Subcutaneous abdominal adipose tissue (tissue), 5 donors: ENCODE measurements at regions not wholly inside any gene's neighbourhood (a gene's known extent, or its start where the extent isn't known, plus 50 kb on each side); places are given as distances from the start of the nearest gene placed in this dataset.

ENCODE experiments used
- H3K27ac ChIP-seq: one replicate; pipeline ENCODE4 v1.7.0; 2013; ENCODE audit warnings: low read depth, mild to moderate bottlenecking, inconsistent platforms, low read length, moderate library complexity
- H3K27me3 ChIP-seq, 5 donors: one replicate each; pipeline ENCODE4 v1.7.0; 2013; ENCODE audit warnings: low read length in 5 of 5, inconsistent platforms in 1 of 5; ENCODE audit not compliant: control insufficient read depth in 5 of 5, insufficient read depth in 4 of 5
- H3K36me3 ChIP-seq, 5 donors: one replicate each; pipeline ENCODE4 v1.7.0; 2013; ENCODE audit warnings: low read length in 5 of 5; ENCODE audit not compliant: control insufficient read depth in 5 of 5, insufficient read depth in 5 of 5
- H3K4me1 ChIP-seq, 5 donors: one replicate each; pipeline ENCODE4 v1.7.0; 2013; ENCODE audit warnings: low read length in 5 of 5, mild to moderate bottlenecking in 3 of 5, moderate library complexity in 1 of 5; ENCODE audit not compliant: control insufficient read depth in 5 of 5, insufficient read depth in 5 of 5
- H3K4me3 ChIP-seq, 5 donors: one replicate each; pipeline ENCODE4 v1.7.0; 2013; ENCODE audit warnings: low read length in 5 of 5, low read depth in 1 of 5
- H3K9ac ChIP-seq, 5 donors: one replicate each; pipeline ENCODE4 v1.7.0; 2013; ENCODE audit warnings: low read length in 5 of 5, mild to moderate bottlenecking in 4 of 5, moderate library complexity in 3 of 5
- H3K9me3 ChIP-seq, 5 donors: one replicate each; pipeline ENCODE4 v1.7.0; 2013; ENCODE audit warnings: low read length in 5 of 5; ENCODE audit not compliant: control insufficient read depth in 5 of 5
- donor health status: healthy.
- donor health status: healthy.
- donor health status: healthy.
- donor health status: healthy.
- donor health status: healthy.

DNA sequence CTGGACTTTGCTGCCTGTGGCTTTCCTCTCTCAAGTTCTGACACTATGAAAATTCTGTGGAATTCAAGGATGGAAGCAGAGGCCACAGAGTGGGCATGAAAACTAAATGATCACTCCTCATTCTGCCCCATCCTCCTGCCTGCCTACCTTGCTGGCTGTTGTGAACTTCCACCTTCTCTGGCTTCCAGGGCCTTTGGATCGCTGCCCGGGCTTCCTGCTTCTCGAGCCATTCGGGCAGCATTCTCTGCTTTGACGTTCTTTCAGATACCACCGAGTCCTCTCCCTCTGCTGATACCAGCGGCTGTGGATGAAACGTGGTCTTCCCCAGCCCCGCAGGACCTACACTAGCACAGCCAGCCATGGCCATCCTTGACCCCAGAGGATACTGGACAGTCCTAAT is 327.7 kb upstream of the SLC14A2 start:
- H3K36me3 ChIP-seq = no peaks in the 10 kb centered on the region
- H3K27me3 ChIP-seq = no peaks in the 10 kb centered on the region
- H3K4me3 ChIP-seq = no peak overlapping the region
- H3K9me3 ChIP-seq = no peaks in the 10 kb centered on the region
- no peak overlapping the region for H3K27ac ChIP-seq
- no peak overlapping the region for H3K9ac ChIP-seq
- H3K4me1 ChIP-seq = peaks cover 0 to 4% (median 0%) of the 10 kb centered on the region in 5 donors

DNA sequence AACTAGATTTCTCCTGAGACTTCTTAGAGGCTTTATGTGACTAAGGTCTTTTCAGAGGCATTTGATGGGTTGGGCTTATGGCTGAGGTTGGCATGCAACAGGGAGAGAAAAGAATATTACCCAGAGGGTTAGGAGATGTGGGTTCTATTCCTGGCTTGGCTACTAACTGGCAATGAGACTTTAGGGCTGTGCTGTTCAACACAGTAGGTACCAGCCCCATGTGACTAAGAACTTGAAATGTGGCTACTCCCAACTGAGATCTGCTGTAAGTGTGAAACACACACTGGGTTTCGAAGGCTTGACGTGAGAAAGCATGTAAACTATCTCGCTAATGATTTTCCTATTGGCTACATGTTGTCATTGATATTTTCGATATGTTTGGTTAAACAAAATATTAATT is 324.9 kb upstream of the SLC14A2 start:
- H3K9ac ChIP-seq = no peak overlapping the region
- H3K27ac ChIP-seq = no peak overlapping the region
- H3K4me1 ChIP-seq = peaks cover 0 to 4% (median 0%) of the 10 kb centered on the region in 5 donors
- no peaks in the 10 kb centered on the region for H3K27me3 ChIP-seq
- H3K4me3 ChIP-seq = no peak overlapping the region
- no peaks in the 10 kb centered on the region for H3K36me3 ChIP-seq
- H3K9me3 ChIP-seq = no peaks in the 10 kb centered on the region

DNA sequence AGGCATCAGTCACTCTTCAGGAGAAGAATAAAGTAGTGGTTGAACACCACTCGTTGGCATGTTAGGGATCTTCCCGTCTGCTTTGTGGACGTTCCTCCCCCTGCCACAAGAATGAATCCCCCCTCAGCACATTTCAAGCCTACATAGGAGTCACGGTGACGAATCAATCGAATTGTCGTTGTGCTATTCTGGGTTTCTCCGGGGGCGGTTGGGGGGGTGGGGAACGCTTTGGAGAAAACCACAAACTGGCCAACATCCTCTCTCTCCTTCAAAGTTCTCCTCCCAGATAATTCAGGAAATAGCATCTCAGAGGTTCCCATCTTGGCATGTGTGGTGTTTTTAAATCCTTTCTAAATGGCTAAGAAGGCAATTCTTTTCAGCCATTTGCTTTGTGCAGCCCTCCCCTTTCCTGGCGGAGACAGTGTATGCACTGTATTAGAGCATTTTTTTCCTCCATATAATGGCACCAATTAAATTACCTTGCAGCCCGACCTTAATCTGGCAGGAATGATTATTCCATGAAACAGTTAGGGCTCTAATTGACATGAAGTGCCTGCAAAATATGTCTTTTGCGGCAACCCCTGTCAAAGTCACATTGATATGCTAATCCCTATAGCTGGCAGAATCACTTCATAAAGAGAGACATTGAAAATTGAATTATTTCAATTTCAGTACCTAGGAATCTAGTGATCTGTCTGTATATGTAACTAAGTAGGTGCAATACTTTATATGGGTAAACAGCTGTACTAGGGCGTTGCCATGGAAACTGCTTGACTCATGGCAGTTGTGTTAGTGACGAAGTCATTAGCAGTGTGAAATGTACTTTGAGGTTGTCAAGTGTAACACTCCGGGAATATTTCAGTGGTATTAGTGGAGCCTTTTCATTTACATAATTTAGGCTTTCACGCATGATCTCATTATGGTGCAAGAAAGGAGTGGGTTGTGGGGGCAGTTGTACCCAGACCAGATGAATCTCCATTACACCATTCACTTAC is 323.4 kb upstream of the SLC14A2 start:
- Histone ChIP-seq H3K9me3 (no peaks in the 10 kb centered on the region), H3K27me3 (no peaks in the 10 kb centered on the region), H3K27ac (no peak overlapping the region), H3K36me3 (no peaks in the 10 kb centered on the region), H3K4me1 (peaks cover 0 to 4% (median 0%) of the 10 kb centered on the region in 5 donors), H3K9ac (no peak overlapping the region), H3K4me3 (no peak overlapping the region)

DNA sequence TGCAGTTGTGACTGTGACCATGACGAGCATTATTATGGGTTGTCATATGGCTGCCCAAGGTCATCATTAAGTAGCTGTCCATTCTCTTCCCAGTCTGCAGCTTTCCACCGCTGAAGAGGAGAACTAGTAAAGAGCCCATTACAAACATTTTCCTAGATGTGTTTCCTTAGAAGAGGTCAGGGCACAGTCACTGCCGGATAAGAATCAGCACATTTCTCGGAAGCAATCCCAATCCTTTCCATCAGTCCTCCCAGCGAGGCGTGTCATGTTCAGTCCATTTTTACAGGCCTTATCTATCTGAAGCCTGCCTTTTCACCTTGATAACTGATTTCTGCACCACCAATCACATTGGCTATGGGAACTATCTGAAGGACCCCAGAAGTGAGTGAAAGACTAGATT is 319.9 kb upstream of the SLC14A2 start:
- peaks cover 0 to 4% (median 0%) of the 10 kb centered on the region in 5 donors for H3K4me1 ChIP-seq

DNA sequence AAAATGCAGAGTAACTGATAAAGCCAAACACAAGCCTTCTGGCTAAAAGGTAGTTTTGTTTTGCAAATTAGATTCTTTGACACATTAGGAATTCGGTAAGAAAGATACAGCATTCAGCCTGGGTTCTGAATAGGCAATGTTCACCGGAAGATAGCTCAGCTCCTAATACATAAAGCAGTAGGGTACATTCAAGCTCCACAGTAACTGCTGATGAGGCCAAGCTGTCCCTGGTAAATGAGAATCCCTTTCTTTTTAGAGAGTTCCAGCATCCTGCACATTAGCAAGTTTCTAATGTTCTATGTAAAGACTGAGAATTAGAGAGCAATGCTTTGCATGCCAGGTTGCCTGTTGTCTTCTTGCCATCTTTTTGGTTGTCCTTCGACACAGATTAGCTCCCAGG is 316.3 kb upstream of the SLC14A2 start:
- H3K36me3 ChIP-seq = no peaks in the 10 kb centered on the region
- H3K9me3 ChIP-seq = no peaks in the 10 kb centered on the region
- no peaks in the 10 kb centered on the region for H3K4me1 ChIP-seq
- H3K4me3 ChIP-seq = no peak overlapping the region
- H3K9ac ChIP-seq = no peak overlapping the region
- no peaks in the 10 kb centered on the region for H3K27me3 ChIP-seq
- no peak overlapping the region for H3K27ac ChIP-seq

More for the DNA sequence above, 319.9 kb upstream of the SLC14A2 start:
- Histone ChIP-seq H3K9me3 (no peaks in the 10 kb centered on the region), H3K36me3 (no peaks in the 10 kb centered on the region), H3K9ac (no peak overlapping the region), H3K27ac (no peak overlapping the region), H3K4me3 (no peak overlapping the region), H3K27me3 (no peaks in the 10 kb centered on the region)

DNA sequence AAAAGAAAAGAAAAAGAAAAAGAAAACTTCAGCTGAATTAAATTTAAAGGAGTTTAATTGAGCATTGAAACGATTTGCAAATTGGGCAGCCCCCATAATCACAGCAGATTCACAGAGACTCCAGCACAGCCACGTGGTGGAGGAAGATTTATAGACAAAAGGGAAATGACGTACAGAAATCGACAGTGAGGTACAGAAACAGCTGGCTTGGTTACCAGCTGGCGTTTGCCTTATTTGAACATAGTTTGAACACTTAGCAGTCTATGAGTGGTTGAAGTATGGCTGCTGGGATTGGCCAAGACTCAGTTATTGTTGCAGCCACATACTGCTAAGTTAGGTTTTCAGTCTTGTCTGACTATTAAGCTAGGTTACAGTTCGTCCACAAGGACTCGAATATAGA is 312.2 kb upstream of the SLC14A2 start:
- no peak overlapping the region for H3K27ac ChIP-seq
- H3K9ac ChIP-seq = no peak overlapping the region
- no peaks in the 10 kb centered on the region for H3K36me3 ChIP-seq

DNA sequence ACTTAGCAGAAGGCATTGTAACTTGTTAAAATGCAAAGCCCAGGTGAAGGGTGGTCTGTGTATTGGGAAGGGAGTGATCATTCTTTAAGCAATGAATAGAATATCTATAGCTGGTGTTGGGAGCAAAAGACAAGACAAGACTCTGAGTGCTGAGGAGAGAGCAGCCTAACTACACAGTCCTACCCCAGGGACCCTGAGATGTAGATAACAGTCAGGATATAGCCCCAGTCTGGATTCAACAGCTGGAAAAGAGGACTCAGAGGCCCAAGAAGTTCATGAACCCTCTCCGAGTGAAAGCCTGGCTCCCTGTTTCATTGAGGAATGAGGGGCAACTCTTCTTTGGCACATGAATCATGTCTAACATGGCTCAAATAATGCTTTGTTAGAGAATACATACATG is 310.7 kb upstream of the SLC14A2 start:
- Histone ChIP-seq H3K27ac (no peak overlapping the region), H3K9me3 (no peaks in the 10 kb centered on the region), H3K36me3 (no peaks in the 10 kb centered on the region), H3K4me1 (no peaks in the 10 kb centered on the region), H3K4me3 (no peak overlapping the region), H3K9ac (no peak overlapping the region), H3K27me3 (no peaks in the 10 kb centered on the region)

More for the DNA sequence above, 312.2 kb upstream of the SLC14A2 start:
- Histone ChIP-seq H3K27me3 (no peaks in the 10 kb centered on the region), H3K4me3 (no peak overlapping the region), H3K4me1 (no peaks in the 10 kb centered on the region), H3K9me3 (no peaks in the 10 kb centered on the region)

DNA sequence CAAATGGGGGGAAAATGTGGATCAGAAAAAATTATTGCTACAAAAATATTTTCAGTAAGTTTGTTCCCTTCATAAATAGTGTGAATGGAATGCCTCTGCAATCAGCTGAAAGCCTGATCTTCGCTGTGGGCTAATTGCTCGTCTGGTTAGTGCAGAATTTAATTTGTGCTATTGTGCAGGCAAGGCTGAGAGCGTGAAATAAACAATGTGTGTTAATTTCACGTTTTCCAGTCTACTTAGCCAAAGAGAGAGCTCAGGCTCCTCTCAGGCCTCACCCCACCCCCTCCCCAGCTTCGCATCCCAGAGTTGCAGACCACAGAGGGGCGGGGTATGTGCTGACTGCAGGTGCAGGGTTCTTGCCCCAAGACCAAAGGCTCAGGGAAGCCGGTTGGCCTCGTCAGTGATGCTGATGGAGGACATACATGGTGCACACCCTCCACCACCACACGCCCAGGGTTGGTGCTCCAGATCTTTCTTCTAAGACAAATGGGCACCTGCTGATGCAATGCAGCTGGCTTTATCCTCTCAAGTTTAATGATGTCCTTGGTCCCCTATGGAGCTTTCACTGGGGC is 302.6 kb upstream of the SLC14A2 start:
- H3K9ac ChIP-seq = no peak overlapping the region
- no peak overlapping the region for H3K4me3 ChIP-seq
- no peak overlapping the region for H3K27ac ChIP-seq
- no peaks in the 10 kb centered on the region for H3K36me3 ChIP-seq
- no peaks in the 10 kb centered on the region for H3K4me1 ChIP-seq
- H3K27me3 ChIP-seq = no peaks in the 10 kb centered on the region
- no peaks in the 10 kb centered on the region for H3K9me3 ChIP-seq

DNA sequence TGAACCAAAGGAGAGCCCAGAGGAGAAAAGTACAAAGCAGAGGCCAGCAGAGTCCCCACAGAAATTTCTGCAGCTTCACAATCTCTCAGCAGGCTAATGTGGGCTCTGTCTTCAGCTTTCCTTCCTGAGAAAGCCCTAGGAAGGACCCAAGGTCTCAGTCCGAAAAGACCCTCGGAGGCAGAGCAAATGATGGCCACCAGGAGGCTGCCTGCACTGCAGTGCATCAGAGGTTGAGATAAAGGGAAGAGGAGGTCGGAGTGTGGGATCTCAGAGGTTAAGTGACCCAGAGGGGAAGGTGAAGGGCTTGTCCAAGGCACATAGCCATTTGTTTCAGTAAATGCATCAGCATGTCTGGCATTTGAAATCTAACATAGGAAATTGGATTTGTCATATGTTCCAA is 299.1 kb upstream of the SLC14A2 start:
- Histone ChIP-seq H3K4me3 (no peak overlapping the region), H3K27ac (no peak overlapping the region), H3K27me3 (no peaks in the 10 kb centered on the region), H3K4me1 (peaks cover 3 to 13% (median 8%) of the 10 kb centered on the region in 5 donors), H3K9me3 (no peaks in the 10 kb centered on the region), H3K9ac (no peak overlapping the region), H3K36me3 (no peaks in the 10 kb centered on the region)

DNA sequence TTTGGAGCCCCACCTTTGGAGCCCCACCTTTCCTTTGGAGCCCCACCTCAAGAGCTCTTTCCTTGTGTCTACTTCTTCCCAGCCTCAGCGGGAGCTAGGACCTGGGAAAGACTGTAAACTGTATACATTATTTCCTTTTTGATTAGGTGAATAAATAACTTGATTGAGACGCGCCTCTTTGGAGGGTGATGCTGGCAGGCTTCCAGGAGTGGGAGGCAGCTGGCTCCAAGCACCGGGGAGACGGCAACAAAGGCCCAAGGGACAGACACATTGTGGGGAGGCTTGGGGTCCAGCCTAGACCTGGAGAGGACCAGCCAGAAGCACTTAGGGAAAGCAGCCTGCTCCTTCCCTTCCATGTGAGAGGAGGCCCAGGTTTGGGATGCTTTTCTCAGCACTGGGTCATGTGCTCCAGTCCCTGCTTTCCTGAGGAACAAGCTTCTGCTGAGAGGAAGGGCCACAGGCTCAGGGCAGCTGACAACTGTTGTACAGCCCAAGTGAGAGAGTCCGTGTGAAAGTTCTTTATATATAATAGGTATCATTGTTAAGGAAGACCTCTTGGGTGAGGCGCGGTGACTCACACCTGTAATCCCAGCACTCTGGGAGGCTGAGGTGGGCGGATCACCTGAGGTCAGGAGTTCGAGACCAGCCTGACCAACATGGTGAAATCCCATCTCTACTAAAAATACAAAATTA is 297.2 kb upstream of the SLC14A2 start:
- Histone ChIP-seq H3K4me3 (no peak overlapping the region), H3K27ac (no peak overlapping the region), H3K9me3 (no peaks in the 10 kb centered on the region), H3K4me1 (peaks cover 3 to 25% (median 15%) of the 10 kb centered on the region in 5 donors), H3K27me3 (no peaks in the 10 kb centered on the region), H3K36me3 (no peaks in the 10 kb centered on the region), H3K9ac (no peak overlapping the region)
